Activated gamma-delta T cell treated with Interleukin-2 at 50 U/mL for 16 hours (primary cell): ENCODE measurements at regions not wholly inside any gene's neighbourhood (a gene's known extent, or its start where the extent isn't known, plus 50 kb on each side); places are given as distances from the start of the nearest gene placed in this dataset.

Source experiments
- DNase-seq: peaks from one replicate; pipeline ENCODE4 v3.0.0-alpha.2; 2020

- DNase-seq, result no peak
These were observed 373.7 kb upstream of the MKI67 start for GRCh38 chr10:128499956-128500355.

- DNase-seq, result no peak
These were observed 374.4 kb upstream of the MKI67 start for GRCh38 chr10:128500642-128501041.

- no peak for DNase-seq
These were observed 379.1 kb upstream of the MKI67 start for GRCh38 chr10:128505346-128505745.

- DNase-seq, result no peak
These were observed 380.2 kb upstream of the MKI67 start for GRCh38 chr10:128506423-128506822.

GRCh38 chr10:128507066-128507465 is 380.8 kb upstream of the MKI67 start:
- DNase-seq, result no peak

GRCh38 chr10:128511284-128511683 is 385.1 kb upstream of the MKI67 start:
- no peak for DNase-seq

- DNase-seq, result no peak
These were observed 386.5 kb upstream of the MKI67 start for GRCh38 chr10:128512767-128513166.

GRCh38 chr10:128514536-128514935 is 388.3 kb upstream of the MKI67 start:
- no peak for DNase-seq

- no peak for DNase-seq
These were observed 390.0 kb upstream of the MKI67 start for GRCh38 chr10:128516180-128516579.

- no peak for DNase-seq
These were observed 390.9 kb upstream of the MKI67 start for GRCh38 chr10:128517167-128517566.

- no peak for DNase-seq
These were observed 391.8 kb upstream of the MKI67 start for GRCh38 chr10:128518000-128518399.

- DNase-seq, result no peak
These were observed 393.4 kb upstream of the MKI67 start for GRCh38 chr10:128519581-128519980.

- no peak for DNase-seq
These were observed 394.1 kb upstream of the MKI67 start for GRCh38 chr10:128520211-128520815.

GRCh38 chr10:128522551-128523308 is 396.5 kb upstream of the MKI67 start:
- no peak for DNase-seq

GRCh38 chr10:128525444-128525843 is 399.2 kb upstream of the MKI67 start:
- DNase-seq, result no peak

- no peak for DNase-seq
These were observed 399.7 kb upstream of the MKI67 start for GRCh38 chr10:128525936-128526335.

- DNase-seq, result no peak
These were observed 400.7 kb upstream of the MKI67 start for GRCh38 chr10:128526791-128527375.

GRCh38 chr10:128527711-128528110 is 401.5 kb upstream of the MKI67 start:
- no peak for DNase-seq

GRCh38 chr10:128528167-128528566 is 401.9 kb upstream of the MKI67 start:
- no peak for DNase-seq

- no peak for DNase-seq
These were observed 402.6 kb upstream of the MKI67 start for GRCh38 chr10:128528781-128529180.

- no peak for DNase-seq
These were observed 403.0 kb upstream of the MKI67 start for GRCh38 chr10:128529225-128529624.

GRCh38 chr10:128530301-128530700 is 404.1 kb upstream of the MKI67 start:
- DNase-seq, result no peak

GRCh38 chr10:128530946-128531345 is 404.7 kb upstream of the MKI67 start:
- no peak for DNase-seq

- DNase-seq, result no peak
These were observed 408.5 kb upstream of the MKI67 start for GRCh38 chr10:128534686-128535085.
